ENCODE measurements at regions not wholly inside any gene's neighbourhood (a gene's known extent, or its start where the extent isn't known, plus 50 kb on each side); places are given as distances from the start of the nearest gene placed in this dataset.

DNA sequence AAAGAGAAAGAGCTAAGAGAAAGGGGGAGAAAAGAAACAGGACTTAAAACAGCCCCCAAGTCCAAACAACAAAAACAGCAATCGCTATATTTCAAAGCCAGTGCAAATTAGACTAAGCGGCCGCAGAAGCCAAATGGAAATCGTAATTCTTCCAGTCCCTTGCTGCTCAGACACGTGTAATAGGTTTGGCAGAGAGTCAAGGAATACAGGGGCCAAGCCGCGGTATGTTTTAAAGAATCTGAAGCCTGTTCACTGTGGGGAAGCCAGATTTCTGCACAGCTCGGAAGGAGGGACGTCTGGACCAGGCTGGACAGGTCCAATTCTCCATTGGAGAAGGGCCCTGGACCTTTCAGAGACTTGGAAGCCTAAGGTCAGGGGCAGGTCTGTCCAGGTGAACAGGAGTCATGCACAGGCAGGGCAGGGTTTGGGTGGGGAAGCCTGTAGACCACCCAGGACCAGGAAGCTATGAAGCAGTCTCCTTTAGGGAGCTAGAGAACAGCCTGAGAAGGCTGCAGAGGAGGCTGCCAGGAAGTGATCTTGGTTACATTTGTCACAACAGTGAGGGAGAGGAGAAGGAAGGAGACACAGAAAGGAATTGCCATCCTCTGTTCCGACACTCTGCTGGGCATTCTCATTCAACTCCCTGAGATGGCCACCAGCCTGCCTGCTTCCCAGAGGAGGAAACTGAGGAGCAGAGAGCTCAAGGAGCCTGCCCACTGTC lies 265.5 kb upstream of the ISX start:
- TF ChIP-seq, protein P1, sequence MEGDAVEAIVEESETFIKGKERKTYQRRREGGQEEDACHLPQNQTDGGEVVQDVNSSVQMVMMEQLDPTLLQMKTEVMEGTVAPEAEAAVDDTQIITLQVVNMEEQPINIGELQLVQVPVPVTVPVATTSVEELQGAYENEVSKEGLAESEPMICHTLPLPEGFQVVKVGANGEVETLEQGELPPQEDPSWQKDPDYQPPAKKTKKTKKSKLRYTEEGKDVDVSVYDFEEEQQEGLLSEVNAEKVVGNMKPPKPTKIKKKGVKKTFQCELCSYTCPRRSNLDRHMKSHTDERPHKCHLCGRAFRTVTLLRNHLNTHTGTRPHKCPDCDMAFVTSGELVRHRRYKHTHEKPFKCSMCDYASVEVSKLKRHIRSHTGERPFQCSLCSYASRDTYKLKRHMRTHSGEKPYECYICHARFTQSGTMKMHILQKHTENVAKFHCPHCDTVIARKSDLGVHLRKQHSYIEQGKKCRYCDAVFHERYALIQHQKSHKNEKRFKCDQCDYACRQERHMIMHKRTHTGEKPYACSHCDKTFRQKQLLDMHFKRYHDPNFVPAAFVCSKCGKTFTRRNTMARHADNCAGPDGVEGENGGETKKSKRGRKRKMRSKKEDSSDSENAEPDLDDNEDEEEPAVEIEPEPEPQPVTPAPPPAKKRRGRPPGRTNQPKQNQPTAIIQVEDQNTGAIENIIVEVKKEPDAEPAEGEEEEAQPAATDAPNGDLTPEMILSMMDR (optimal IDR thresholded peaks at IDR 0.05 in 1 of 3, IDR thresholded peaks at IDR 0.05 in 1 of 3, conservative IDR thresholded peaks at IDR 0.05 in 1 of 3; ENCODE audit: extremely low read depth in 1 of 3, insufficient read depth in 2 of 3, low read length in 3 of 3) = no peak
- TF ChIP-seq EZH2 (IDR thresholded peaks at IDR 0.05; ENCODE audit: low read length) = no peak

Data from keratinocyte (primary cell).